Erythroblast (primary cell): ENCODE measurements at regions not wholly inside any gene's neighbourhood (a gene's known extent, or its start where the extent isn't known, plus 50 kb on each side); places are given as distances from the start of the nearest gene placed in this dataset.

Experiments used
- GATA1 ChIP-seq: IDR thresholded peaks from 2 replicates; pipeline ENCODE4 v1.6.1; 2011; ENCODE audit warnings: low read depth, mild to moderate bottlenecking, control low read depth, low read length, moderate library complexity
- POLR2A ChIP-seq: IDR thresholded peaks from 2 replicates; pipeline ENCODE4 v1.6.1; 2011; ENCODE audit warnings: mild to moderate bottlenecking, low read length

GRCh38 chr13:29948791-29949190 lies 98.4 kb upstream of the UBL3 start:
- TF ChIP-seq POLR2A (no peak), GATA1 (no peak)
